ENCODE measurements at regions not wholly inside any gene's neighbourhood (a gene's known extent, or its start where the extent isn't known, plus 50 kb on each side); places are given as distances from the start of the nearest gene placed in this dataset.

DNA sequence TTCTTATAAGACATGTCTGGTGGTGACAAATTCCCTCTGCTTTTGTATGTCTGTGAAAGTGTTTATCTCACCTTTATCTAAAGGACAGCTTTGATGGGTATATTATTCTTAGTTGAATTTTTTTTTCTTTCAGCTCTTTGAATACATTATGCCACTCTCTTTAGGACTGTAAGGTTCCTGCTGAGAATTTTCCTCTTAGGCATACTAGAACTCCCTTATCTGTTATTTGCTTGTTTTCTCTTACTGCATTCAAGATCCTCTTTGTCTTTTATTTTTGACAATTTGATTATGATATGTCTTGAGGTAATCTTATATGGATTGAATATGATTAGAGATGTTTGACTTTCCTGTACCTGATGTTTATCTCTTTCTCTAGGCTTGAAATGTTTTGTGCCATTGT is 1328.4 kb downstream of the PCDH9 start:
- Histone ChIP-seq H4K12ac (ENCODE audit: low read depth, low read length) (no peak overlapping the region), H3K18ac (ENCODE audit: low read length) (no peak overlapping the region), H2BK120ac (ENCODE audit: insufficient read depth, low read length, poor library complexity) (no peak overlapping the region), H3K36me3 (ENCODE audit: control insufficient read depth in 1 of 2, insufficient read depth in 2 of 2, low read length in 2 of 2) (no peaks in the 10 kb centered on the region), H2BK12ac (ENCODE audit: low read length) (no peak overlapping the region), H3K4me2 (ENCODE audit: low read length) (no peak overlapping the region), H3K9ac (ENCODE audit: low read length) (no peak overlapping the region), H4K8ac (ENCODE audit: low read depth, low read length) (no peak overlapping the region), H3K27me3 (ENCODE audit: insufficient read depth, low read length) (no peaks in the 10 kb centered on the region), H3K79me1 (ENCODE audit: low read length) (no peaks in the 10 kb centered on the region), H2AFZ (ENCODE audit: insufficient read depth, low read length, poor library complexity) (no peak overlapping the region), H3K4me1 (ENCODE audit: control insufficient read depth in 1 of 2, insufficient read depth in 2 of 2, low read length in 2 of 2) (no peaks in the 10 kb centered on the region), H2BK5ac (ENCODE audit: low read depth, low read length, poor library complexity) (no peak overlapping the region), H3K4ac (ENCODE audit: low read depth, low read length) (no peak overlapping the region), H3K79me2 (ENCODE audit: control insufficient read depth, insufficient read depth, low read length, poor library complexity) (no peaks in the 10 kb centered on the region), H3K14ac (ENCODE audit: low read length) (no peak overlapping the region), H4K91ac (ENCODE audit: low read depth, low read length) (no peak overlapping the region), H3K9me3 (ENCODE audit: insufficient read depth, low read depth, low read length) (no peaks in the 10 kb centered on the region), H2AK5ac (ENCODE audit: low read length) (no peak overlapping the region), H3K27ac (ENCODE audit: low read depth, low read length) (no peak overlapping the region), H3K23ac (ENCODE audit: low read length) (no peak overlapping the region), H3K4me3 (ENCODE audit: low read depth, low read length) (no peak overlapping the region)
- no peak for DNase-seq

DNA sequence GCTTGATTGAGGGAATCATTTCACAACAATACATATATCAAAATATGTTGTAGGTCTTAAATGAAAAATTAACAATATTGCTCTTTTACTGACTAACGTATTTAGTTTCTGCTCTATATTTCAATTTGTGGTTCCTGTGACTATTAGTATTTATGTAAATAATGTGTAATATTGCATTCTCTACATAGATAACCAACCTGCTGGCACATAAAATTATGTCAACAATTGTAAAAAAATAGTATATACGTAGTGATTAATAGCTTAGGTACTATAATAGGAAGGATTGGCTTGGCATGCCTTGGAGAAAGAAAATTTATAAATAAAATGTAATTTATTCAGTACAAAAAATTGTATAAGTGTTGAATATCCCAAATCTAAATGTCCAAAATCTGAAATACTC is 1336.1 kb downstream of the PCDH9 start:
- Histone ChIP-seq H4K12ac (ENCODE audit: low read depth, low read length) (no peak overlapping the region), H3K9ac (ENCODE audit: low read length) (no peak overlapping the region), H3K4ac (ENCODE audit: low read depth, low read length) (no peak overlapping the region), H2BK12ac (ENCODE audit: low read length) (no peak overlapping the region), H3K27ac (ENCODE audit: low read depth, low read length) (no peak overlapping the region), H3K9me3 (ENCODE audit: insufficient read depth, low read depth, low read length) (no peaks in the 10 kb centered on the region), H3K4me2 (ENCODE audit: low read length) (no peak overlapping the region), H3K23ac (ENCODE audit: low read length) (no peak overlapping the region), H3K4me1 (ENCODE audit: control insufficient read depth in 1 of 2, insufficient read depth in 2 of 2, low read length in 2 of 2) (no peaks in the 10 kb centered on the region), H2AFZ (ENCODE audit: insufficient read depth, low read length, poor library complexity) (no peak overlapping the region), H2AK5ac (ENCODE audit: low read length) (no peak overlapping the region), H2BK5ac (ENCODE audit: low read depth, low read length, poor library complexity) (no peak overlapping the region), H3K36me3 (ENCODE audit: control insufficient read depth in 1 of 2, insufficient read depth in 2 of 2, low read length in 2 of 2) (no peaks in the 10 kb centered on the region), H3K18ac (ENCODE audit: low read length) (no peak overlapping the region), H3K79me1 (ENCODE audit: low read length) (no peaks in the 10 kb centered on the region), H3K79me2 (ENCODE audit: control insufficient read depth, insufficient read depth, low read length, poor library complexity) (no peaks in the 10 kb centered on the region), H3K14ac (ENCODE audit: low read length) (no peak overlapping the region), H4K8ac (ENCODE audit: low read depth, low read length) (no peak overlapping the region), H3K27me3 (ENCODE audit: insufficient read depth, low read length) (no peaks in the 10 kb centered on the region), H4K91ac (ENCODE audit: low read depth, low read length) (no peak overlapping the region), H3K4me3 (ENCODE audit: low read depth, low read length) (no peak overlapping the region), H2BK120ac (ENCODE audit: insufficient read depth, low read length, poor library complexity) (no peak overlapping the region)
- no CpG with 5 or more reads among the region's 2 CpGs for WGBS (ENCODE audit: extremely low coverage, insufficient coverage, insufficient read length)
- no peak for DNase-seq

DNA sequence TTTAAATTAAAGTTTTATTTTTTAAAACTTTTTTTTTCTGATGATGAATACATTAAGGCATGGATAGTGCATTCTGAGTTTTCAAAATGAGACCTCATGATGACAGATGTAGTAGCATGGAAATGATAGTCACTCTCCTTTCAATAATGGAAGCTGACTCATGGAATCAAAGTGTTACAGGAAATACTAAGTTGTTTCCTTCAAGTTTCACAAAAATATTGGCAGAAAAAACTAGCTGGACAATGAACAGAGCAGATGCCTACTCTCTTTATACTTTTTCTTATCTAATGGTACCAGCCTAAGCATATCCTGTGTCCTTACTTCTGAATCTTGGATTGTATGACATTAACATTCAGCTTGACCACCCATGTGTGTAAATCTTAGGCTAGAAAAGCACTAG is 1337.3 kb downstream of the PCDH9 start:
- Histone ChIP-seq H3K79me1 (ENCODE audit: low read length) (no peaks in the 10 kb centered on the region), H2BK5ac (ENCODE audit: low read depth, low read length, poor library complexity) (no peak overlapping the region), H3K4me1 (ENCODE audit: control insufficient read depth in 1 of 2, insufficient read depth in 2 of 2, low read length in 2 of 2) (no peaks in the 10 kb centered on the region), H3K27ac (ENCODE audit: low read depth, low read length) (no peak overlapping the region), H3K27me3 (ENCODE audit: insufficient read depth, low read length) (no peaks in the 10 kb centered on the region), H3K23ac (ENCODE audit: low read length) (no peak overlapping the region), H2BK12ac (ENCODE audit: low read length) (no peak overlapping the region), H3K79me2 (ENCODE audit: control insufficient read depth, insufficient read depth, low read length, poor library complexity) (no peaks in the 10 kb centered on the region), H3K18ac (ENCODE audit: low read length) (no peak overlapping the region), H2AK5ac (ENCODE audit: low read length) (no peak overlapping the region), H4K91ac (ENCODE audit: low read depth, low read length) (no peak overlapping the region), H4K12ac (ENCODE audit: low read depth, low read length) (no peak overlapping the region), H3K4me3 (ENCODE audit: low read depth, low read length) (no peak overlapping the region), H3K4ac (ENCODE audit: low read depth, low read length) (no peak overlapping the region), H3K36me3 (ENCODE audit: control insufficient read depth in 1 of 2, insufficient read depth in 2 of 2, low read length in 2 of 2) (no peaks in the 10 kb centered on the region), H3K9ac (ENCODE audit: low read length) (no peak overlapping the region), H3K14ac (ENCODE audit: low read length) (no peak overlapping the region), H3K4me2 (ENCODE audit: low read length) (no peak overlapping the region), H2AFZ (ENCODE audit: insufficient read depth, low read length, poor library complexity) (no peak overlapping the region), H4K8ac (ENCODE audit: low read depth, low read length) (no peak overlapping the region), H3K9me3 (ENCODE audit: insufficient read depth, low read depth, low read length) (no peaks in the 10 kb centered on the region), H2BK120ac (ENCODE audit: insufficient read depth, low read length, poor library complexity) (no peak overlapping the region)
- no peak for DNase-seq

DNA sequence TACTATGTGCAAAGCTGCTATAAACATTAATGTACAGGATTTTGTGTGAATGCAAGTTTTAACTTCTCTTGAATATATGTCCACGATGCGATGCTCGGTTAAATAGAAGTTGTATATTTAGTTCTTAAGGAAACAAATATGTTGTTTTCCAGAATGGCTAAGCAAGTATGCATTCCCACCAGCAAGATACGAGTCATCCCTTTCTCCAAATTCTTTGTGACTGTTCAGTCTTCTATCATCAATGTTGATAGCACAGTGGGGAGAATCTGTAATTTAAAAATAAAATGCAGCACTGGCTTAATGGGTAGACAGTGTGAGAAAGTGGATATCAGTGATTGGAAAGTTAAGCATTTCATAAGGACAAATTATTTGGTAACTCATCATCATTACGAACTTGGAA is 1340.8 kb downstream of the PCDH9 start:
- H2AK5ac ChIP-seq (ENCODE audit: low read length), result no peak overlapping the region
- H3K14ac ChIP-seq (ENCODE audit: low read length), result no peak overlapping the region
- H3K9me3 ChIP-seq (ENCODE audit: insufficient read depth, low read depth, low read length), result no peaks in the 10 kb centered on the region
- no peak overlapping the region for H3K4ac ChIP-seq (ENCODE audit: low read depth, low read length)
- no peak overlapping the region for H3K4me2 ChIP-seq (ENCODE audit: low read length)
- no peak for DNase-seq
- H3K9ac ChIP-seq (ENCODE audit: low read length), result no peak overlapping the region
- H4K12ac ChIP-seq (ENCODE audit: low read depth, low read length), result no peak overlapping the region
- H3K4me1 ChIP-seq (ENCODE audit: control insufficient read depth in 1 of 2, insufficient read depth in 2 of 2, low read length in 2 of 2), result no peaks in the 10 kb centered on the region
- H3K27ac ChIP-seq (ENCODE audit: low read depth, low read length), result no peak overlapping the region
- no peak overlapping the region for H2BK5ac ChIP-seq (ENCODE audit: low read depth, low read length, poor library complexity)
- H3K18ac ChIP-seq (ENCODE audit: low read length), result no peak overlapping the region
- no peaks in the 10 kb centered on the region for H3K79me2 ChIP-seq (ENCODE audit: control insufficient read depth, insufficient read depth, low read length, poor library complexity)
- no peak overlapping the region for H2AFZ ChIP-seq (ENCODE audit: insufficient read depth, low read length, poor library complexity)
- no peaks in the 10 kb centered on the region for H3K27me3 ChIP-seq (ENCODE audit: insufficient read depth, low read length)
- H3K23ac ChIP-seq (ENCODE audit: low read length), result no peak overlapping the region
- no peak overlapping the region for H3K4me3 ChIP-seq (ENCODE audit: low read depth, low read length)
- H4K8ac ChIP-seq (ENCODE audit: low read depth, low read length), result no peak overlapping the region
- H2BK12ac ChIP-seq (ENCODE audit: low read length), result no peak overlapping the region
- H2BK120ac ChIP-seq (ENCODE audit: insufficient read depth, low read length, poor library complexity), result no peak overlapping the region
- H4K91ac ChIP-seq (ENCODE audit: low read depth, low read length), result no peak overlapping the region
- H3K79me1 ChIP-seq (ENCODE audit: low read length), result no peaks in the 10 kb centered on the region
- no peaks in the 10 kb centered on the region for H3K36me3 ChIP-seq (ENCODE audit: control insufficient read depth in 1 of 2, insufficient read depth in 2 of 2, low read length in 2 of 2)
- WGBS (ENCODE audit: extremely low coverage, insufficient coverage, insufficient read length), result no CpG with 5 or more reads among the region's 5 CpGs

DNA sequence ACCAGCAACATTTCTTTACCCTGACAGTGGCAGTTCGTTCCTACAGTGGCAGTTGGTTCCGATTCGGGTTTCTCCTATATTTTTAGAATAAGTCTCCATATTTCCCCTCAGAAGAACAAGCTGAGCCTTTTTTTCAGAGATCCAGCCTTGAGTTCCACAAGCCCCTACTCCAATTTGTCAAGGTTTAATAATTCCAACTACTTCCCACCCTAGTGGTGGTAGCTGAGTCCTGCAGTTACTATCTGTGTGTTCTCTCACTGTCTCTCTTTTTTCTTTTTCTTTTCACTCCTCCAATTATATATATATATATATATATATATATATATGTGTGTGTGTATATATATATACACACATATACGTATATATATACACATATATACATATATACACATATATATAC is 1347.3 kb downstream of the PCDH9 start:
- no peak overlapping the region for H3K4ac ChIP-seq (ENCODE audit: low read depth, low read length)
- H3K27ac ChIP-seq (ENCODE audit: low read depth, low read length), result no peak overlapping the region
- no peaks in the 10 kb centered on the region for H3K79me2 ChIP-seq (ENCODE audit: control insufficient read depth, insufficient read depth, low read length, poor library complexity)
- H2BK120ac ChIP-seq (ENCODE audit: insufficient read depth, low read length, poor library complexity), result no peak overlapping the region
- no peak overlapping the region for H3K14ac ChIP-seq (ENCODE audit: low read length)
- no peak overlapping the region for H4K8ac ChIP-seq (ENCODE audit: low read depth, low read length)
- H4K91ac ChIP-seq (ENCODE audit: low read depth, low read length), result no peak overlapping the region
- no peak overlapping the region for H3K23ac ChIP-seq (ENCODE audit: low read length)
- H4K12ac ChIP-seq (ENCODE audit: low read depth, low read length), result no peak overlapping the region
- no peak overlapping the region for H2AFZ ChIP-seq (ENCODE audit: insufficient read depth, low read length, poor library complexity)
- H3K36me3 ChIP-seq (ENCODE audit: control insufficient read depth in 1 of 2, insufficient read depth in 2 of 2, low read length in 2 of 2), result no peaks in the 10 kb centered on the region
- no peak overlapping the region for H3K9ac ChIP-seq (ENCODE audit: low read length)
- no peak overlapping the region for H3K4me2 ChIP-seq (ENCODE audit: low read length)
- no peak overlapping the region for H2BK5ac ChIP-seq (ENCODE audit: low read depth, low read length, poor library complexity)
- H2BK12ac ChIP-seq (ENCODE audit: low read length), result no peak overlapping the region
- DNase-seq, result no peak
- no peaks in the 10 kb centered on the region for H3K9me3 ChIP-seq (ENCODE audit: insufficient read depth, low read depth, low read length)
- H3K27me3 ChIP-seq (ENCODE audit: insufficient read depth, low read length), result no peaks in the 10 kb centered on the region
- WGBS (ENCODE audit: extremely low coverage, insufficient coverage, insufficient read length), result no CpG with 5 or more reads among the region's 4 CpGs
- no peaks in the 10 kb centered on the region for H3K79me1 ChIP-seq (ENCODE audit: low read length)
- H3K4me3 ChIP-seq (ENCODE audit: low read depth, low read length), result no peak overlapping the region
- no peak overlapping the region for H3K18ac ChIP-seq (ENCODE audit: low read length)
- H2AK5ac ChIP-seq (ENCODE audit: low read length), result no peak overlapping the region
- H3K4me1 ChIP-seq (ENCODE audit: control insufficient read depth in 1 of 2, insufficient read depth in 2 of 2, low read length in 2 of 2), result no peaks in the 10 kb centered on the region
